ENCODE measurements at regions not wholly inside any gene's neighbourhood (a gene's known extent, or its start where the extent isn't known, plus 50 kb on each side); places are given as distances from the start of the nearest gene placed in this dataset.
"Not testable (repeated sequence)": the region's sequence is repeated elsewhere in the genome, so short reads cannot be mapped to it uniquely, and the experiment has no call there.

DNA sequence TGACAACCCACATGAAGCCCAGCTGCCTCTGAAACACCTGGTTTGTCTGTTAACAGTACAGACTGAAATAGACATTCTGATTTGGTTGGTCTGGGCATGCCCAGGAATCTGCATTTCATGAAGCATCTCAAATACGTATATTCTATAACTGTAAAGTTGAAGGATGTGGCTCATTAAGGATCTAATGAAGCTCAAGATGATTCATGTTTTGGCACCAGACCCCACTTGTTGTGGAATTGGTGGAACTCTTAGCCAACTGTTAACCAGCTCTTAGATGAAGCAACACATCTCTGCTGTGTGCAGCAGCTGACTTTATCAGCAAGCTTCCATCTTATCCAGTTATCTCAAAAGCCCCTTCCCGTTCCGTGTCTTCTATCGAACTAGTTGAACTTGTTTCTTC lies 232.2 kb downstream of the INSC start:
- no peak for DNase-seq (ENCODE audit: low read depth)
- H3K4me3 ChIP-seq (ENCODE audit: low read depth, low read length): no peak overlapping the region
- TF ChIP-seq, protein P1, sequence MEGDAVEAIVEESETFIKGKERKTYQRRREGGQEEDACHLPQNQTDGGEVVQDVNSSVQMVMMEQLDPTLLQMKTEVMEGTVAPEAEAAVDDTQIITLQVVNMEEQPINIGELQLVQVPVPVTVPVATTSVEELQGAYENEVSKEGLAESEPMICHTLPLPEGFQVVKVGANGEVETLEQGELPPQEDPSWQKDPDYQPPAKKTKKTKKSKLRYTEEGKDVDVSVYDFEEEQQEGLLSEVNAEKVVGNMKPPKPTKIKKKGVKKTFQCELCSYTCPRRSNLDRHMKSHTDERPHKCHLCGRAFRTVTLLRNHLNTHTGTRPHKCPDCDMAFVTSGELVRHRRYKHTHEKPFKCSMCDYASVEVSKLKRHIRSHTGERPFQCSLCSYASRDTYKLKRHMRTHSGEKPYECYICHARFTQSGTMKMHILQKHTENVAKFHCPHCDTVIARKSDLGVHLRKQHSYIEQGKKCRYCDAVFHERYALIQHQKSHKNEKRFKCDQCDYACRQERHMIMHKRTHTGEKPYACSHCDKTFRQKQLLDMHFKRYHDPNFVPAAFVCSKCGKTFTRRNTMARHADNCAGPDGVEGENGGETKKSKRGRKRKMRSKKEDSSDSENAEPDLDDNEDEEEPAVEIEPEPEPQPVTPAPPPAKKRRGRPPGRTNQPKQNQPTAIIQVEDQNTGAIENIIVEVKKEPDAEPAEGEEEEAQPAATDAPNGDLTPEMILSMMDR (IDR thresholded peaks at IDR 0.05; ENCODE audit: low read depth, low read length, missing control alignments): no peak

DNA sequence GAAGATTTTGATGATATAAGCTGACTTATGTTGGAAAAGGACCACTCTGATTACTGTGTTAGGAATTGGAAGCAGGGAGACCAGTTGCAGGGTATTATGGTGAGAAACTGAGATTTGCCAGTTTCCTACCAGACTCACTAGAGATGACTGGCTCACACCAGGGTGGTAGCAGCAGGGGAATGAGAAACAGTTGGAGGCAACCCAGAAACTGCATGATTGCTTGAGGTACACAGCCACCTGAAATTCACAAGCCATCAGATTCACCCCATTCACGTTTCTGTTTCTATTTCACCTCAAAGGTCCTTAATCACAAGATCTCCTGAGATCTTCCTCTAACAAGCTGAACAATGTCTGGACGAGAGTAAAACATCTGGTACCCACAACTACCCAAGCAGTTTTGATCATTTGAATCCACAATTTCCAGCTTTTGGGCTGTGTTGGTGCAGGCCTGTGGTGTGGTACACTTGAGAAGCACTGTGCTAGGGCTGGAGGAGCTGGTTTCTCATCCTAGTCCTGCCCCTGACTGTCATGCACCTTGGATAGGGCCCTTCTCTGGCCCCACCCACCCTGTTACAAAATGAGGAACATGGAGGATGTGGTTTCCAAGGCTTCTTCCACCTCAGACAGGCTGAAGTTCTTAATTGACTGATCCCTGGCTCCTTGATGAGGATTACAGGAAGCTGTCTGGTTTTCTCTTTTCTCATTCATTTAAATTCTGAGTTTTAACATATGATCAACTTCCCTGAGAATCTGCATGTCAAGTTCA lies 233.4 kb downstream of the INSC start:
- TF ChIP-seq, protein P1 (IDR thresholded peaks at IDR 0.05; ENCODE audit: low read depth, low read length, missing control alignments): no peak

DNA sequence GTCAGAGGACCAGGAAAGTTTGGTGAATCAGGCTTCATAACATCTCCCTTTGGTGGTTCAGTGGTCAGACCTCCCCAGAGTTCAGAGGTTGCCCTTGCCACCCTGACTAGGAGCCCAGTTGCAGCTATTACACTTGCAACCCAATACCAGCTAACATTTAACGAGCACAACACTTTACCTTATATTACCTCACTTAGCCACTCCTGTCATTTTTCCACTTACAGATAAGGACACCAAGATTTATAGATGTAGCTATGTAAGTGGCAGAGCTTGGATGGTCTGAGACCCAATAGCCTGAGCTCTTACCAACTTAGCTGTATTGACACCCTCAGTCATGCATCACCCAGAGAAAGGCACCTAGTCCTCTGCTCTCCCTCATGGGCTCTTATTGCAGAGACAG lies 234.7 kb downstream of the INSC start:
- H3K4me3 ChIP-seq (ENCODE audit: low read depth, low read length): no peak overlapping the region
- TF ChIP-seq, protein P1 (IDR thresholded peaks at IDR 0.05; ENCODE audit: low read depth, low read length, missing control alignments): no peak
- no peak for DNase-seq (ENCODE audit: low read depth)

More for the DNA sequence above, 233.4 kb downstream of the INSC start:
- no peak for DNase-seq (ENCODE audit: low read depth)
- H3K4me3 ChIP-seq (ENCODE audit: low read depth, low read length): no peak overlapping the region

DNA sequence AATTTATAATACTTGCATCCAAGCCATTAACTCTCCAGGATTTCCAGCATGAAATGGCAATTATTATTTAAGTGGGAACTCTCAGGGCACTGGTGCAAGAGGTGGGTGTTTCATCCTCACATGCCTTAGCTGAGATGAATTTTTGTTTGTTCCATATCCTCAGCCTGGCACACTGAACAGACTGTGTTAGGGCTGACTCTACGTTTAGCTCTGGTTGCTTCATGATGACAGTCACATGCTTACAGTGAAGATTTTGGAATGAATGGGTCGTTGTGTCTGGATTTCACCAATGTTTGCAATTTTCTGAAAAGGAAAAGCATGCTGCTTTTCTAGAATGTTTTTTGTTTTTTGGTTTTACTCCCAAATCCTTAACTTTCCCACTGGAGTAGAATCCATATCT lies 246.6 kb downstream of the INSC start:
- TF ChIP-seq, protein P1 (IDR thresholded peaks at IDR 0.05; ENCODE audit: low read depth, low read length, missing control alignments): no peak
- no peak for DNase-seq (ENCODE audit: low read depth)
- no peak overlapping the region for H3K4me3 ChIP-seq (ENCODE audit: low read depth, low read length)

DNA sequence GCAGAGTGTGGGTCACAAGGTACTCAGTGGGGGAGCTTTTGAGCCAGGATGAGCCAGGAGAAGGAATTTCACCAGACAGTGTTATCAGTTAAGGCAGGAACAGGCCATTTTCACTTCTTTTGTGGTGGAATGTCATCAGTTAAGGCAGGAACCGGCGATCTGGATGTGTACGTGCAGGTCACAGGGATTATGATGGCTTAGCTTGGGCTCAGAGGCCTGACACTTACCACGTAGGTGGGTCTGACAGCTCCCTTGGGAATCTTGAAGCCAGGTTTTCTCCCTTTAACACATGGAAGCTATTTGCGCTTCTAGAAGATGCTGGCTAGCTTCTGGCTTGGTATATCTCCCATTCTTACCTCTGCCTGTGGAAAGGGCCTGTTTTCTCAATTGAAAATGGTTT lies 250.6 kb downstream of the INSC start:
- DNase-seq (ENCODE audit: low read depth); H3K4me3 ChIP-seq (ENCODE audit: low read depth, low read length): not testable (repeated sequence)

DNA sequence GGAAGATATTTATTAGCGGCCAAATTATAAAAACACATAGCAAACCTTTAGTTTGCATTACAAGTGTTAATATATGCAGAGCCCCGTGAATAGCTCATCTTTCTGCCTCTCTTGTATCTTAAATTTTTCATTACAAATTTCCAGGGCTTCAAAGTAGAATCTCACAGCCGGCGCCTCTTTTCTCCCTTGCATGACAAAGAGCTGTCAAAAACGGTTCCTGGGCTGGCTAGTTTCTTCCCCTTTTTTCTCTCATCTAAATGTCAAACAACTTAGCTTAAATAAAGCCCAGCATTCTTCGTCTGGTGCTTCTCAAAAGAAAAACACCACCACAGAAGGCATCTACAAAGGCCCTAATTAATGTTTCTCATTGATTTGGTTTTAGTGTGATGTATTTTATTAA lies 253.0 kb downstream of the INSC start:
- DNase-seq (ENCODE audit: low read depth): no peak
- H3K4me3 ChIP-seq (ENCODE audit: low read depth, low read length): no peak overlapping the region
- TF ChIP-seq, protein P1 (IDR thresholded peaks at IDR 0.05; ENCODE audit: low read depth, low read length, missing control alignments): no peak

DNA sequence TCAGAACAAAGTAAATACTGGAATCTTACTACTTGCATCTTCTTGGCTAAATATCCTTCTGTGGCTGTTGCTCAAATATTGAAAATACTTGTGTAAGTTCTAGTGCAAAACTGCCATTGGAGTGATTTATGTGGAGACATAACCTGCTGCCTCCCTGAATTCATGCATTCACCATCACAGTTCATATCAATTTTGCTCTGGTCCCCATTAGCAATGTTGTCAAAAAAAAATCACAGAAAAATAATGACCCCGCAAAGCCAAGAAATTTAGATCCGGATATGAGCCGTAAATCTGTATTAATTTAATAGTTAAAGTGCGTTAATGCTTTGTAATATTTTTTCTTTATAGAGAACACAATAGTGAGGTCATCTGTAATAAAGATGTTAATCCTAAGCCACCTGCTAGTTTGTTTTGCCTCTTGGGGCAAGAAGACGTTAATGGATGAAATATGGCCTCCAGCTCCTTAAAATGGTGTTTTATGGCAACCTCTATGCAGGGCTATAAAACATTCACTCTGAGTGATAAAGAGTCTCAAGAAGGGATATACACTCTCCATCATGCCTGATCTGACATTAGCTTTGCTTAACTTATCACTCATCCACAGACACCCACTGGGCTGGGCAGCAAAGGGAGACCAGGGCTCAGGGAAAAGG lies 255.9 kb downstream of the INSC start:
- TF ChIP-seq, protein P1 (IDR thresholded peaks at IDR 0.05; ENCODE audit: low read depth, low read length, missing control alignments): no peak
- no peak for DNase-seq (ENCODE audit: low read depth)

More for the DNA sequence above, 255.9 kb downstream of the INSC start:
- H3K4me3 ChIP-seq (ENCODE audit: low read depth, low read length): no peak overlapping the region
